Caco-2 (cell line): ENCODE measurements at regions not wholly inside any gene's neighbourhood (a gene's known extent, or its start where the extent isn't known, plus 50 kb on each side); places are given as distances from the start of the nearest gene placed in this dataset.
"Not testable (repeated sequence)": the region's sequence is repeated elsewhere in the genome, so short reads cannot be mapped to it uniquely, and the experiment has no call there.

Source experiments
- BruUV-seq: library from RNA; stranded (reverse); fragments of 400-500 nt; replicated peaks from 2 replicates; lab custom pipeline; 2021; lab: Mats Ljungman, UMichigan
- CTCF ChIA-PET: fragments of 300-600 bp; sonication (Branson Sonifier 250); formaldehyde crosslinking; loops from one replicate; lab custom pipeline; 2022; ENCODE audit warnings: antibody characterized with exemption; lab: Charles Lee
- POLR2A ChIA-PET: fragments of 300-600 bp; sonication (Branson Sonifier 250); formaldehyde crosslinking; loops from one replicate; lab custom pipeline; 2022; ENCODE audit warnings: antibody characterized with exemption; lab: Charles Lee
- DNase-seq, 2 experiments: peaks; one replicate each; pipeline versions ENCODE4 v3.0.0 to v3.0.0-alpha.2; 2020 to 2022
- H3K27me3 ChIP-seq: replicated peaks from 2 replicates; pipeline ENCODE4 v1.6.0; 2011; ENCODE audit warnings: low read length; ENCODE audit not compliant: control insufficient read depth, insufficient read depth
- H3K36me3 ChIP-seq: 2 replicates; pipeline ENCODE4 v1.5.1; 2011; ENCODE audit warnings: low read length; ENCODE audit not compliant: control insufficient read depth, insufficient read depth
- H3K4me1 ChIP-seq: fragments of 250-450 bp; sonication (Bioruptor Pico); 2 replicates; pipeline ENCODE4 v1.5.1; 2020; ENCODE audit warnings: mild to moderate bottlenecking
- H3K4me3 ChIP-seq: 2 replicates; pipeline ENCODE4 v1.5.1; 2011; ENCODE audit warnings: low read depth, mild to moderate bottlenecking, control low read depth, low read length
- H3K9me3 ChIP-seq: fragments of 250-450 bp; sonication (Bioruptor Pico); 2 replicates; pipeline ENCODE4 v1.5.1; 2020; ENCODE audit warnings: mild to moderate bottlenecking, moderate library complexity
- H3K27ac Mint-ChIP-seq: one replicate; pipeline ENCODE4 v1.8.0; 2022; ENCODE audit warnings: mixed read lengths; ENCODE audit not compliant: unreplicated experiment
- H3K27me3 Mint-ChIP-seq: one replicate; pipeline ENCODE4 v1.8.0; 2022; ENCODE audit warnings: mixed read lengths; ENCODE audit not compliant: insufficient read depth, unreplicated experiment
- H3K36me3 Mint-ChIP-seq: one replicate; pipeline ENCODE4 v1.8.0; 2022; ENCODE audit warnings: mild to moderate bottlenecking, mixed read lengths; ENCODE audit not compliant: insufficient read depth, unreplicated experiment
- H3K4me1 Mint-ChIP-seq: one replicate; pipeline ENCODE4 v1.8.0; 2022; ENCODE audit warnings: low read depth, mixed read lengths; ENCODE audit not compliant: unreplicated experiment
- H3K4me3 Mint-ChIP-seq: one replicate; pipeline ENCODE4 v1.8.0; 2022; ENCODE audit warnings: mild to moderate bottlenecking, moderate library complexity, mixed read lengths; ENCODE audit not compliant: unreplicated experiment
- H3K9me3 Mint-ChIP-seq: one replicate; pipeline ENCODE4 v1.8.0; 2022; ENCODE audit warnings: mixed read lengths; ENCODE audit not compliant: unreplicated experiment
- CTCF ChIP-seq, 2 experiments: fragments of 200-600 bp in 1 of 2; IDR thresholded peaks; 1 replicate in 1 of 2; 2 replicates in 1 of 2; pipeline versions ENCODE4 v1.5.1 to v1.8.0; 2011 to 2022; ENCODE audit warnings: antibody characterized with exemption in 1 of 2, control low read depth in 1 of 2, inconsistent platforms in 1 of 2, low read depth in 1 of 2, low read length in 1 of 2, mild to moderate bottlenecking in 1 of 2, moderate library complexity in 1 of 2; ENCODE audit not compliant: insufficient read depth in 1 of 2, severe bottlenecking in 1 of 2, unreplicated experiment in 1 of 2
- intact Hi-C: fragments of 100-400 bp; cut with micrococcal nuclease; formaldehyde crosslinking; loops from one replicate; pipeline ENCODE4 v1.10.0; 2022; ENCODE audit not compliant: unreplicated experiment

GRCh38 chr4:137414802-137415201 lies 117.5 kb downstream of the PCDH18 start:
- H3K27me3 Mint-ChIP-seq, result no peaks in the 10 kb centered on the region
- no peak overlapping the region for H3K4me3 Mint-ChIP-seq
- no peaks in the 10 kb centered on the region for H3K36me3 Mint-ChIP-seq
- CTCF ChIA-PET, result no interaction called here
- H3K9me3 Mint-ChIP-seq, result no peaks in the 10 kb centered on the region
- Histone ChIP-seq H3K4me1 (no peaks in the 10 kb centered on the region), H3K27me3 (no peaks in the 10 kb centered on the region), H3K36me3 (no peaks in the 10 kb centered on the region), H3K4me3 (no peak overlapping the region), H3K9me3 (no peaks in the 10 kb centered on the region)
- intact Hi-C loops, result no loop called here
- no TSS peak for BruUV-seq
- DNase-seq, result no peak
- no peak overlapping the region for H3K27ac Mint-ChIP-seq
- no peak for TF ChIP-seq CTCF (IDR thresholded peaks at IDR 0.05; ENCODE audit: insufficient read depth in 1 of 2, low read depth in 1 of 2, low read length in 1 of 2, severe bottlenecking in 1 of 2, unreplicated experiment in 1 of 2)
- POLR2A ChIA-PET, result no interaction called here
- no peaks in the 10 kb centered on the region for H3K4me1 Mint-ChIP-seq

- H3K36me3 ChIP-seq, result no peaks in the 10 kb centered on the region
- Mint-ChIP-seq H3K4me1 (peaks cover 13% of the 10 kb centered on the region), H3K36me3 (no peaks in the 10 kb centered on the region), H3K9me3 (no peaks in the 10 kb centered on the region), H3K27me3 (no peaks in the 10 kb centered on the region), H3K4me3 (no peak overlapping the region), H3K27ac (no peak overlapping the region)
- no peaks in the 10 kb centered on the region for H3K9me3 ChIP-seq
- H3K4me1 ChIP-seq, result peaks cover 15% of the 10 kb centered on the region
- peak; percentile 17 to 45 for DNase-seq
- no TSS peak for BruUV-seq
- ChIA-PET POLR2A (no interaction called here), CTCF (no interaction called here)
- no peaks in the 10 kb centered on the region for H3K27me3 ChIP-seq
- H3K4me3 ChIP-seq, result no peak overlapping the region
- intact Hi-C loops, result no loop called here
- no peak for TF ChIP-seq CTCF (IDR thresholded peaks at IDR 0.05; ENCODE audit: insufficient read depth in 1 of 2, low read depth in 1 of 2, low read length in 1 of 2, severe bottlenecking in 1 of 2, unreplicated experiment in 1 of 2)
Observed at GRCh38 chr4:137408527-137409177, 123.6 kb downstream of the PCDH18 start.

- BruUV-seq, H3K4me3 Mint-ChIP-seq, H3K9me3 ChIP-seq, DNase-seq, H3K36me3 ChIP-seq, H3K27me3 Mint-ChIP-seq, H3K36me3 Mint-ChIP-seq, H3K27me3 ChIP-seq, intact Hi-C loops, H3K27ac Mint-ChIP-seq, H3K9me3 Mint-ChIP-seq, CTCF ChIA-PET, POLR2A ChIA-PET, H3K4me3 ChIP-seq: not testable (repeated sequence)
- H3K4me1 Mint-ChIP-seq, result peaks cover 13% of the 10 kb centered on the region
- H3K4me1 ChIP-seq, result peaks cover 15% of the 10 kb centered on the region
Observed at GRCh38 chr4:137405833-137406232, 126.5 kb downstream of the PCDH18 start.
